ENCODE measurements at regions not wholly inside any gene's neighbourhood (a gene's known extent, or its start where the extent isn't known, plus 50 kb on each side); places are given as distances from the start of the nearest gene placed in this dataset.

DNA sequence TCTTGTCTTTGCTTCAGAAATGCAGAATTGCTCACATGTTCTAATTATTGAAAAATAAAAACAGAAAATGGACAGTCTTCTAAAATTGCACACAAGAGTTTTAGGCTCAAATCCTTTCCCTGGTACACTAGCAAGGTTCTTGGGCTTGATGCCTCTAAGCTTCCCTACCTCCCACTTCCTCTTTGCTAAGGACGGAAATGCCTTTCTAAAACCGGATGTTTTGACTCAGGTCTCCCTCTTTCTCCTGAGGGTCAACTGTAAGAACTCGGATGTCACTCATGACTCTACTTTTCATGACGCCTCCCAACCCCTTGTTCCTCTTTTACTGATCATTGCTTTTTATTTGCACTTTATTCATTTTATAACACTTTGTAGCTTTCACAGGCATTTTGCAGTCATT is 613.5 kb downstream of the C6orf118 start:
- TF ChIP-seq TAF1 (IDR thresholded peaks at IDR 0.05; ENCODE audit: borderline replicate concordance, insufficient read depth, low read length) (no peak), FOXP2 (optimal IDR thresholded peaks at IDR 0.05; ENCODE audit: borderline replicate concordance, extremely low read depth, extremely low read length, insufficient read depth) (no peak)

DNA sequence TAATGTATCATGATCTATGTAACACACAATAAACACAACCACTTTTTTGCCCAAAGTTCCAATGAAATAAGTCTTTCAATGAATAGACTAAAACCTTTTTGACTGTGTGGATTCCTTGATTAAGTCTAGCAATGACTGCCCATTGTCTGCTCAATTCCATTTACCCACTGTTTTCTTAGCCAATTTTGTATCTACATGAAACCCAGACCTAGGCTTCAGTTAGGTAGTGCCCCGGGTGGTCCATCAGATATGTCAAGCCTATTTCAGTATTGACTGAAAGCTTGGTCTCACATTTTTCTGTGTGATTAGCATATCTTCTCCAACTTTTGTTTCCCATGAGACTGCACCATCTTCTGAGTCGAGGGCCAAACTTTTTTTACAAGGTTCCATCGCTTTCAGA is 615.0 kb downstream of the C6orf118 start:
- no peak for TF ChIP-seq TAF1 (IDR thresholded peaks at IDR 0.05; ENCODE audit: borderline replicate concordance, insufficient read depth, low read length)
- no peak for TF ChIP-seq POLR2AphosphoS5 (IDR thresholded peaks at IDR 0.05; ENCODE audit: low read depth, low read length)
- TF ChIP-seq SIN3A (IDR thresholded peaks at IDR 0.05; ENCODE audit: borderline replicate concordance, insufficient read depth, low read length): no peak
- TF ChIP-seq, protein P1, sequence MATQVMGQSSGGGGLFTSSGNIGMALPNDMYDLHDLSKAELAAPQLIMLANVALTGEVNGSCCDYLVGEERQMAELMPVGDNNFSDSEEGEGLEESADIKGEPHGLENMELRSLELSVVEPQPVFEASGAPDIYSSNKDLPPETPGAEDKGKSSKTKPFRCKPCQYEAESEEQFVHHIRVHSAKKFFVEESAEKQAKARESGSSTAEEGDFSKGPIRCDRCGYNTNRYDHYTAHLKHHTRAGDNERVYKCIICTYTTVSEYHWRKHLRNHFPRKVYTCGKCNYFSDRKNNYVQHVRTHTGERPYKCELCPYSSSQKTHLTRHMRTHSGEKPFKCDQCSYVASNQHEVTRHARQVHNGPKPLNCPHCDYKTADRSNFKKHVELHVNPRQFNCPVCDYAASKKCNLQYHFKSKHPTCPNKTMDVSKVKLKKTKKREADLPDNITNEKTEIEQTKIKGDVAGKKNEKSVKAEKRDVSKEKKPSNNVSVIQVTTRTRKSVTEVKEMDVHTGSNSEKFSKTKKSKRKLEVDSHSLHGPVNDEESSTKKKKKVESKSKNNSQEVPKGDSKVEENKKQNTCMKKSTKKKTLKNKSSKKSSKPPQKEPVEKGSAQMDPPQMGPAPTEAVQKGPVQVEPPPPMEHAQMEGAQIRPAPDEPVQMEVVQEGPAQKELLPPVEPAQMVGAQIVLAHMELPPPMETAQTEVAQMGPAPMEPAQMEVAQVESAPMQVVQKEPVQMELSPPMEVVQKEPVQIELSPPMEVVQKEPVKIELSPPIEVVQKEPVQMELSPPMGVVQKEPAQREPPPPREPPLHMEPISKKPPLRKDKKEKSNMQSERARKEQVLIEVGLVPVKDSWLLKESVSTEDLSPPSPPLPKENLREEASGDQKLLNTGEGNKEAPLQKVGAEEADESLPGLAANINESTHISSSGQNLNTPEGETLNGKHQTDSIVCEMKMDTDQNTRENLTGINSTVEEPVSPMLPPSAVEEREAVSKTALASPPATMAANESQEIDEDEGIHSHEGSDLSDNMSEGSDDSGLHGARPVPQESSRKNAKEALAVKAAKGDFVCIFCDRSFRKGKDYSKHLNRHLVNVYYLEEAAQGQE (IDR thresholded peaks at IDR 0.05; ENCODE audit: insufficient read depth in 1 of 2, low read depth in 2 of 2, low read length in 2 of 2): no peak
- TF ChIP-seq FOXP2 (optimal IDR thresholded peaks at IDR 0.05; ENCODE audit: borderline replicate concordance, extremely low read depth, extremely low read length, insufficient read depth): no peak

DNA sequence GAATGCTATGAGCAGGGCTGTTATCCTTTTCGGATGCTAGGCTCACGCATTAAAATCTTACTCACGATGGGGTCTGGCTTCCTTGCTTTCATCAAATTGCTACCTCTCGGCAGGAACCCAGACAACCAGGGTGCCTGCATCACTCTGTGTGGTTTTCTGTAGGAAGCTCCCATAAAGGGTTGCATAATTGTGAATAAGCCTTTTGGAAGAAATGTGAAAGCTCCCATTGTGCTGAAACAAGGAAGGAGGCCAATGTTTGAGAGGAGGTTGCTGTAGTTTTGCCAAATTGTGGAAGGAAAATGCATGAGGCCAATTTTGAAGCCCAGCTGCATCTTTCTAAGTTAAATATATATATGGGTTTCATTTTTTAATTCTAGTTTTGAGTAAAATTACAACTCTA is 615.5 kb downstream of the C6orf118 start:
- TF ChIP-seq, protein P1 (IDR thresholded peaks at IDR 0.05; ENCODE audit: insufficient read depth in 1 of 2, low read depth in 2 of 2, low read length in 2 of 2): no peak
- no peak for TF ChIP-seq SIN3A (IDR thresholded peaks at IDR 0.05; ENCODE audit: borderline replicate concordance, insufficient read depth, low read length)
- no peak for TF ChIP-seq TAF1 (IDR thresholded peaks at IDR 0.05; ENCODE audit: borderline replicate concordance, insufficient read depth, low read length)
- no peak for TF ChIP-seq FOXP2 (optimal IDR thresholded peaks at IDR 0.05; ENCODE audit: borderline replicate concordance, extremely low read depth, extremely low read length, insufficient read depth)
- no peak for TF ChIP-seq POLR2AphosphoS5 (IDR thresholded peaks at IDR 0.05; ENCODE audit: low read depth, low read length)

DNA sequence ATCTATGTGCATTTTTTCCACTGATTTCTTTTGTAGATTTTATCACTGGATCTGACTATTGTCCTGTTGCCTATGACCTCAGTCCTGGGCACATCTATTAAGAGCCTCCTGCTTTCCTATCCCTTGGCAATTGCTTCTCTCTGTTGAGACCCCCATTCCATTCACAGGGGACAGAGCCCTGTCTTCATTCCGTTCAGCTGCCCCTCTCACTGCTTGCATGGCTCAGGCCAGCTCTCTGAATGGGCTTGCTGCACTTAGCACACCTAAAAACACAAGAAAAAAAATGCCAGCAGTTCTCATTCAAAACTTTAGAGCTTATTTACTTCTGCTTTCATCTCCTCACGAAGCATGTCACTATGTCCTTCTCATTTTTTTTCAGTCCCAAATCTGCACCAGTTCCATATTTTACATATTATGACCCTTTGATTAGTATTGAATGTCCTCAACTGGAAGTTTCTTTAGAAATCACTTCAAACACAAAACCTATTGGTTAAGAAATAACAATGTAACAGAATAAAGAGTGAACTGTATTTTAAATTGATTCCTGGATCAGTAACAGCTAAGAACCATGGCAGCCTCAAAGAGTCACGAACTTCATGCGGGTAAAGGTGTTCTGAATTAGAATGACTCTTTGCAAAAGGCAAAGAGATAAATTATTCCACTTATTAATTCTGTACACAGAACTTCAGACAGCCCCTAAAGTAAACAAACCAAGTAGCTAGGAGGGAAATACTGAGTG is 616.5 kb downstream of the C6orf118 start:
- TF ChIP-seq FOXP2 (optimal IDR thresholded peaks at IDR 0.05; ENCODE audit: borderline replicate concordance, extremely low read depth, extremely low read length, insufficient read depth) (no peak), POLR2AphosphoS5 (IDR thresholded peaks at IDR 0.05; ENCODE audit: low read depth, low read length) (no peak), SIN3A (IDR thresholded peaks at IDR 0.05; ENCODE audit: borderline replicate concordance, insufficient read depth, low read length) (no peak), TAF1 (IDR thresholded peaks at IDR 0.05; ENCODE audit: borderline replicate concordance, insufficient read depth, low read length) (no peak)
- TF ChIP-seq, protein P1 (IDR thresholded peaks at IDR 0.05; ENCODE audit: insufficient read depth in 1 of 2, low read depth in 2 of 2, low read length in 2 of 2): no peak

DNA sequence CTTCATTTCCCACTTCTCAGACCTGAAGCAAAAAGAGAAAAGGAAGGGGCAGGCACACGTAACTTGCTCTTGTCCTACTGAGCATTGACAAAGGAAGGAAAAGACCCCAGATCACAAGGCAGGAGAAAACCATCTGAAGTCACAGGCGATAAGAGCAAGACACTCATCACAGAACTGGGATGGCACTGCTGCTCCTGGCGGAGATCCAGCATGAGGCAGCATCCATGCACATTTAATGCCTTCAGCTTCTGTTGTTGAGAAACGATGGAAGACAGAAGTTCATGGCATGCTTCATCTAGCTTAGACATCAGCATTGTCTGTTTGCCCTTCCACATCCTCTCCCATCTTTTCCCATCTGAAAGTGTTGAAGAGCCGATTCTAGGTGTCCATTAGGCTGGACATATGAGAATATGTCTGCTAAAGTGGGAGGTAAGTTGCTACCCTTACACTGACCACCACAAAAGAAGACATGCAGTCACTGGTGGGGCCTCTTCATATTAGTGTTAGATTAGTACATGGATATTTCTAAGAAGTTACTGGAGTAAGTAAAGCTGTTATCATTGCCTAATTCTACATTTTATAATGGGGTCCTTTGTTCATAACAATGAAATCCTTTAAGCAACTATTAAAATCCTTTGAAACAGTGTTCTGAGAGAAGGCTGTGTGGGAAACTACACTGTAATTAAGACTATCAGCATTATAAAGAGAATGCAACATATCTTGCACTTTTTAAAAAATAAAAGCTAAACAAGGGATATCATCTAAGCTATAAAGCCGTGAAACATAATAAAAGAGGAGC is 618.5 kb downstream of the C6orf118 start:
- TF ChIP-seq POLR2AphosphoS5 (IDR thresholded peaks at IDR 0.05; ENCODE audit: low read depth, low read length): no peak
- TF ChIP-seq TAF1 (IDR thresholded peaks at IDR 0.05; ENCODE audit: borderline replicate concordance, insufficient read depth, low read length): no peak
- no peak for TF ChIP-seq SIN3A (IDR thresholded peaks at IDR 0.05; ENCODE audit: borderline replicate concordance, insufficient read depth, low read length)
- TF ChIP-seq FOXP2 (optimal IDR thresholded peaks at IDR 0.05; ENCODE audit: borderline replicate concordance, extremely low read depth, extremely low read length, insufficient read depth): no peak
- TF ChIP-seq, protein P1 (IDR thresholded peaks at IDR 0.05; ENCODE audit: insufficient read depth in 1 of 2, low read depth in 2 of 2, low read length in 2 of 2): no peak
